Stimulated activated CD4-positive, alpha-beta T cell treated with anti-CD3 and anti-CD28 coated beads, TNF-alpha, amount 100 ng/mL, for 4 hours (primary cell): ENCODE measurements at regions not wholly inside any gene's neighbourhood (a gene's known extent, or its start where the extent isn't known, plus 50 kb on each side); places are given as distances from the start of the nearest gene placed in this dataset.
A peak's percentile ranks its signal among the peaks of the same experiment; 100 is the strongest.
"Not testable (repeated sequence)": the region's sequence is repeated elsewhere in the genome, so short reads cannot be mapped to it uniquely, and the experiment has no call there.

Experiments
- DNase-seq, 3 experiments: peaks; one replicate each; pipeline ENCODE4 v3.0.0-alpha.2; 2020; ENCODE audit warnings: low read depth in 3 of 3

DNA sequence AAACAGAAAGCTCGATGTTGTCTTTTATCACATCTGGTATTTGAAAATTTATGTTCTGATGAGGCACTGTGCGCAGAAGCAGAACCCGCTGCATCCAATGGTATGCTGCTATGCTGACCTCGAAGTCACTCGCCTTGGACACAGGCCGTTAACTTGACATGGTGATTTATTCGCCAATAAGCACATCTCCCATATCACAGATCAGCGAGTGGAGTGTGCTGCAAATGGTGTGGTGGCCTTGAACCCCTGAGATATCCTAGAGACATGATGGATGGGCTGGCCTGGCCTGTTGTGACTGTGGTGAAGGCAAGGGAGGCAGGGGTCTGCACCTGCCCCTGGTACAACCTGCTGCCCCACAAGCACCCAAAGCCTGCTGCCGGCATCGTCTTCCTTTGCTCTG lies 175.4 kb upstream of the FRG1 start:
- no peak for DNase-seq

DNA sequence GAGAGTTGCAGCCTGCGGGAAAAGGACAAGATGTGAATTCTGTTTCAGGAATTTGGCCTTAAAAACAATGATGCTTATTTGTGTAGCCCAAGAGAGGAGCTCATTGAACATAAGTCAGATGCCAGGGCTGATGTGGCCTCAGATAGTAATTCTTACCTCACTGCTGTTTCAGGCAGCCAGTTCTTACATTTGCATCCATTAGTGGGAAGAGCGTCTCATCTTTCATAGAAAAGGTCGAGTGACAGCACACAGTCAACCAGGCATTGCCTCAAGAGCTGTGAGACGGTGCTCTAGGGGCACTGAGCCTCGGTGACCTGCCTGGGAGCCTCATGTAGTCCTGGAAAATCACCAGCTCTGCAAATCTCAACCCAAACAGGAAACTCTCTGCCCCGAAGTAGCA lies 174.9 kb upstream of the FRG1 start:
- DNase-seq: no peak

DNA sequence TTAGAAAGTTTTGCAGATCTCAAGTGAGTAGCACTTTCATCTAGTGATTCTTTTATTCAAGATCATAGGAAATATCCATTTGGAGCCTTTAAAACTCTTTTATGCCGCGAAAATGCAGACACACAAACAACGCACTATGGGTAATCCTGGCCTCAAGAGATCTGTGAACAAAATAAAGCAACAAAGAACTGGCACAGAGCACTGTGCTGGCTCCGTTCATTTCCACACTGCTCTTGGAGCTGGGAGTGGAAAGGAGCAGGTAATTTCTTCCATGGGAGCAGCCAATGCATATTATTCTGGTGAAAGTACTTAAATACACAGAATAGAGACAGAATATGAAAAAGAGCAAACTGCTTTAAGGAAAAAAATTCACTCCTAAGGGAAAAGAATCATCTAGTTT lies 172.7 kb upstream of the FRG1 start:
- DNase-seq: no peak

DNA sequence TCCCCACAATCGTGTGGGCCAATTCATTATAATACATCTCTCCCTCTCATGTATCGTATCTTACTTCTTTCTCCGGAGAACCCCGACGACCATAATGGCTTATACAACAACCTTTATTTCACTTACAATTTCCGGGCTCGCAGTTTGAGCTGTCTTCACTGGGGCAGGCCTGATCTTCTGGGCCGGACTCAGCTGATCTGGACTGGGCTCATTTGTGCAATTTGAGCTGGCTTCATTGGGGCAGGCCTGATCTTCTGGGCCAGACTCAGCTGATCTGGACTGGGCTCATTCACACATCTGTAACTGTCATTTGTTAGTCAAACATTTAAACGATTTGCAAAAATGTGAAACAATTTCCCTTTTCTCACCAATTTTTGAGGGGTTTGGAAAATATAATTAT lies 171.5 kb upstream of the FRG1 start:
- no peak for DNase-seq

DNA sequence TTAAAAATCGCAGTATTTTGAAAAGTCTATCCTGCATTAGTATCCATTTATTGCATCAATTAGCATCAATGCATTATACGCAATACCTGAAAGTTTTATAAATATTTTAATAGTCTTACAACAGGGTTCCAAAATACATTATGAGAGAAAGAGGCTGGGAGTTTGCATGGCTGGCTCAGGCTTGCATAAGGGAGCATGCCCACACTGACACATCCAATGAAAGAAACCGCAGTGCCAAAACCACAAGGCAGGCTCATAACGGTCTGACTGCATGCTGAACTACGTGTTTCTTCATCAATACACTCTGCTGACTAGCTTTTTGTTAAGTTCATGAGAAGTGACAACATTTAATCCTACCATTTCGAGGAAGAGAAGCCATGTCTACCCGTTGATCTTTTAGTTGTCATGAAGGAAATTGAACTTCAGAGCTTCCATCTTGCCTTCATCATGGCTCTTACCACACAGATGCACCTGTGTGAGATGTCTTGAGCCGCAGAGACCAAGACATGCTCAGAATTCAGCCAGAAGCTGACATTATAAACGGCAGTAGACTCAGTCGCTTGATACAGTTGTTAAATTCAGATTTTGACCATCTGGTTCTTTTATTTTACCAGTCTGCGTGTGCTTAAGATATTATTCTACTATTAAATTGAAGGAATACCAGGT lies 168.8 kb upstream of the FRG1 start:
- no peak for DNase-seq

DNA sequence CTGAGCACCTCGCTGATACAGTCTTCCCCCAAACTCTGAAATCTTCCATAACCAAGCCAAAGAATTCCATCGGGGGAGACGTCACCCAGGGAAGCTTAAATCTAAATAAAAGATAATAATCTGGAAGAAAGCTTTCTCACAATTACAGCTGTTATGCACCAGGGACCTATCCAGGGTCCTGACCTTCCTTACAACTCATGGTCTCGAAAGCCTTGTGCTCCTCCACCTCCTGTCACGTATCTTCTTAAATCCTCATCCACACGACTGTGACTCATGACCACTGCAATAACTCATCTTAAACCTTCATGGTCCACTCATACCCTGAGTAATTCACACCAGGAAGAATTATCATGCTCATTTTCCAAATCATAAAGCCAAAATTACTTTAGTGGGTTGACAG lies 166.8 kb upstream of the FRG1 start:
- DNase-seq: no peak

DNA sequence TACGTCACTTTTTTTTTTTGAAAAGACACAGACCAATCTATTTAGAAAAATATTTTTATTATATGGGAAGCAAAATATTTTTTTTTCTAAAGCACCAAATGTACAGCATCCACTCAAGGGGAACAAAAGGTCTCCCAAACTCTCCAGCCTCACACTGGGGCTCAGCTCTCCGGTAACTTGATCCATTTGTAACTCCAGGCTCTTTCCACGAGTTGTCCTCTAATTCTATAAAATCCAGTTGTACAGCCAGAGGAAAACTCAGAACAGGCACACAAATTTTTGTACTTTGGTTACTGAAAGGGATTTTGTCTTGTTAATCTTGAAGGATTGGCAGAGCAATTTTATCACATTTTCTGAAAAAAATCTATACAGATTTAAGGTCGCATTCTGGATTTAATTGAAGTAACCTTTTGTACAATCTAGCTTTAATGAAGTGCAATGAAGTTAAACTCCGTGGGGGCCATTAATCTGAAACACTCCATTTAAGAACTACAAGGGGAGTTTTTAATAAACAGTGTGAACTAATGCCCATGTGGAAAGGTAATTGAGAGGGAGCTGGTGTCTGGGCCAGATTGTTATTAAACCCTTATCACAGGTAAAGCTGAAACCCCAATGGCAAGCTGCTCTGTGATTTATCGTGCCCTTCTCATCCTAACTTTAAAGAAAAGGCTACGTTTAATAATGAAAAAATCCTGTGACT lies 161.2 kb upstream of the FRG1 start:
- DNase-seq: no peak

DNA sequence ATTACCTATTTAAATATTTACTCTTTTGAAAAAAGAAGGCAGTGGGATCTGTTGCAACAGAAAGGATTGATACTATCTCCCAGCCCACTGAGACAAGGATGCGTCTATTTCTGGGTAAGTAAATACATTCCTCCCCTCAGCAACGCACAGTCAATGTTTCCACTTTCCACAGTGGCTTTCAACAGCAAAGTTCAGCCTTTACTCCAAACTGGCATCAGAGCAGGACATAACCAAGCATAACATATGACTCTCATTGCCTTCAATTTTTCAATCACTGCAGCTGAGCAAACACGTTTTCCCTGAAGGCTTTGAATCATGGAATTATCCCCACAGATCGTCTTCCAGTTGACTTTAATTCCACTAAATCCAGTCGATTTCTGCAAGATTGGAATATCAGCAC lies 160.3 kb upstream of the FRG1 start:
- no peak for DNase-seq

DNA sequence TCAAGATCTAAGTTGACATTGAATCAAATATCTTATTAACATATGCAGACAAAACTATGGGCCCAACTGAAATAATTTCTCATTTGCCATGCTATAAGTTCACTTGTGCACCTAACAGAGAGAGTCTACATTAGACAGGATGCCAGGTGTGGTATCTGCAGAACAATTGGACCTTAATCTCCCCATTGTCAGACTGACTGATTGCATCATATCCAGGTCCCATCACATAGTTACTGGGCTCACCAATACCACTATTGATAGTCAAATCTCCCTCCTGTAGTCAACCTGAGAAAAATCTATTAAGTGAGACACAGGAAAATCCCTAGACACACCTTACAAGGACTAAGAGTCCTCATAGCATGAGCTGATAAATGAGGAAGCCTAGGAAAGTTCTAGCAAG lies 156.0 kb upstream of the FRG1 start:
- no peak for DNase-seq

DNA sequence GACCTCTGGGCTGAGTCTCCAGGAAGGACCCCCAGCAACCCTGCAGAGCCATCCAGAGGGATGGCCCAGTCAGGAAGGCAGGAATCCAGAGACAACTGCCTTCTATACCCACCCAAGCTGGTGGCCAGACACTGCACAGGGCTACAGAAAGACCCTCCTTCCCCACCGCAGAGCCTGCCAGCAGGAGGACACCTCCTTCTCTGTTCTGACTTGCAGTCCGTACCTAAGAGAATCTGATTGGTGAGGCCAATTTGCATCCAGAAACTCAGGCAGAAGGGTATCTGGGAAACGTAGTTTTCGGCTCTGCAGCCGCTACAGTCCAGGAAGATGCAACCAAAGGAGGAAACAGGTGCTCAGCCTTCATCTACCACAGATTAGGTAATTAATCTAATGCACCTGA lies 155.4 kb upstream of the FRG1 start:
- no peak for DNase-seq

DNA sequence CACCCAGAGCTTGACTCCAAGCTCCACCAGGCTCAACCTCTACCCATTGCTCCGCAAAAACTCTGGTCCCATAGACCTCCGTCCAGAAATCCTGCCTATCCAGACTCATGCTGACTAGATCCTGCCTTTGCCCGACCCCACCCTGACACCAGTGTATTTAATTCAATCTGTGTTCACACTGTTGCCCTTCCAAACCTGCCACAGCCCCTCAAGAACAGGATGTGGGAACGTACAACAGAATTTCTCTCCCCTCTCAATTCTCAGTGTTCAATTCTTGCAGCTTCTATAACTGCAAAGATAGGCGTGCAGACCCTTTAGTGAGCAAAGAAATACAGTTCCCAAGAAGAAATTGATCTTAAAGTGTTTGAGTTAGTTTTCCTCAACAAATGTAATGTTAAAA lies 154.2 kb upstream of the FRG1 start:
- DNase-seq: no peak

DNA sequence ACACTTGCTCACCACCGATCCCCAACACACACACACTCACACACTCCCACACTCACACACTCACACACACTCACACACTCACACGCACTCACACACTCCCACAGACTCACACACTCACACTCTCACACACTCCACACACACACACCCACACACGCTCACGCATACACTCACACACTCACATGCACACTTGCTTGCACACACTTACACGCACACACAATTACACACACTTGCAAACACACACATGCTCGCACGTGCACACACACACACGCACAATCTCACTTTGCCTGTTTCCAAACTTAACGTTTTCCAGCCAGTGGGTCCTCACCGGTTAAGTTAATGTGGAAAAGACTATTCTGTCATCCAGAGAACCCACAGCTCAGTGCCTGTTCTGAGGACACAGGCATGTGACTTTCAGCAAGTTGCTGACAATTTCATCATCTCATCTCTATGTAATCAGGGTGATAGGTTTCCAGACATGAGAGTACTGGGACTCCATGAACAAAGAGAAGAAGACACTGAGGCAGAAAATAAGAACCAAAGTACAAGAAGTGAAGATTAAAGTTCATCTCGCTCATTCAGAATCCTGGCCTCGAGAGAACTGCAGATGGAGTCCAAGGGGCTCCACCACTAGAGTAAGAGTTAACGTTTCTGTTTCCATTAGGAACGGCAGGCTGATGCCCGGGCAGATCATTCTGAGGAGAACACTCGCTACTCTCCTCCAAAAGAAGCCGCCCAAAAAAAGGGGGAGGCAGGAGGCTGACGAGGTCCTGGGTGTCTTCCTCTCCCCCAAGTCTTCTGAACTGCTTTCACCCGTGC lies 153.2 kb upstream of the FRG1 start:
- DNase-seq: no peak

DNA sequence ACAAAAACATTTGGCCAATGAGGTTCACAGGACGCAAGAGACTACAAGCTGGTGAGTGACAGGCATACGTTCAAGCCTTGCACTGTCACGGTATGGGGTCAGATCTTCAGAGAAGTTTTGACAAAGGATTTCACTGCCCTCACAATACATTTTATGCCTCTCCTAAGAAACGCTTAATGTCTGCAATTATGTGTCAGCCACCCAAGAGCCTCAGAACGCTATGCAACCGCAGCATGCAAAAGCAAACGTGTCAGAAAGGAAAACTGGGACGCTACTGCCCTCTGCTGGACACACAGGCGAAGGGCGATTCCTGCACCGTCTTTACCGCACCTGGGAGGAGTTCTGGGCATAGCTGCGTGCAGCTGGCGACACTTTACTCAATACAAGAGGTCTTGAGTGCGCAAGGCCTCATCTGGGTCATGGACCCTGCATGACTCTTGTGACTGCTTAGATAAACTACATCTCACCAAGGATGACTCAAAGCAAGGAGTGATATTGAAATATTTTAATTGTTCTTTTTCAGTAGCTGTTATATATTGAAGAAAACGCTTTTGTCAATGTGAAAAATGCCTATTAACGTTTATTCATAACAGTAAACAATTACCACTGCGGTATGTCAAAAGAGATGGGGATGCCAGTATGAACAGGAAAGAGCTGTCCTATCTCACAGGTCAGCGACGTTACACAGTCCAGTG lies 147.6 kb upstream of the FRG1 start:
- DNase-seq: peak; percentile 3 to 33 (median 7)

DNA sequence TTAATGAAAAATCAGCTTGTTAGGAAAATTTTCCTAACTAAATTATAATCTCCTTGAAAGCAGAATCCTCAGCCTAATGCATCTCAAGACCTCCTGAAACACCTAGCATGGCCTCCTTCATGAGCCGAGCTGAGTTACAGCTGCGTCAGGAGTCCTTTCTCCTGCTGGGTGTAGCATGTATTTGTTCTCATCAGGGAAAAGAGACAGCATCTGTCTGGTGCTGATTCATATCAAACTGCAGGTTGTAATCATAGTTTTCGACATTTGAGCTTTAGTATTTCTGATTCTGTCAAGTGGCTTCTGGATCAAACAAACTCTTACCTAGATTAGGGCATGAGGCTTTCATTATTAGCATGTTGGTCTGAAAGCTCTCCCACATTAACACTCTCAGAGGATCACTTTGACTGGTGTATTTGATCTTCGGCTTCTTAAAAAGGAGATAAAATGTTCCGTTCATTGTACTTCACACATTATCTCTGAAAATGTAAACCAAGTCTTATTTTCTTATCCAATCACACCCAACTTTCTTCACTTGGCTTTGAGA lies 140.1 kb upstream of the FRG1 start:
- no peak for DNase-seq

DNA sequence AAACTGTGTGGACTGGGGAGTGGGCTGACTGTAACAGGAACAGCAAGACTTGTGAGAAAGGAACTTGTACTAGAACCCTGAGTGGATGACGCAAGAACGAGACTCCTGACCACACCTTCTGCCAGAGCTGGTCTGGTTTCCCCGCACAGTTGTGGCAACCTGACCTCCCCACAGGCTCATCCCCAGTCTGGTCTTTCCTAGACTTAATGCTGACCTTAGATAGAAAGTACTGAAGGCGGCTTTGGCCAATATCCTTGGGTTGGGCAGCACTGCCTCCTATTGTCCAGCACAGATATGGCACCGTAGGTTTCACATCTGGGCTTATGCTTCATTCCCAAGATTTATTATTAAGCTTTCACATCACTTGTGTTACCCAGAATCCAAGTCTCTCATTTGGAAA lies 137.8 kb upstream of the FRG1 start:
- no peak for DNase-seq

DNA sequence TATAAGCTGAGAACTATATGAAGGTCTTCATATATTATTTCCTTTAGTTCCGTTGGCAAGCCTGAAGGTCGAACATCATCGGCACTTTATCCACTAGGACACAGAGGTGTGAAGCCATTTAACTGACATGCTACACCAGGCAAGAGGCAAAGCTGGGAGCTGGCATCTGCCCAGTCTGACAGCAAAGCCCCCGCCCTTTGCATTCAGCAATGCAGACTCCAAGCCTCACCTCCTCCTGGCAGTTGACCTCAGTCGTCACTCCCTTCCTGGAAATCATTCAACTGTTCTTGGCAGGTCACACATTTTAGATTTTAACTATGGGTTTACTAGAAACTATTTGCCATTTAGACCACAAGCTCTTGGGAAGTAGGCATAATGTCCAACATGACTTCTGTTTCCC lies 135.8 kb upstream of the FRG1 start:
- no peak for DNase-seq

DNA sequence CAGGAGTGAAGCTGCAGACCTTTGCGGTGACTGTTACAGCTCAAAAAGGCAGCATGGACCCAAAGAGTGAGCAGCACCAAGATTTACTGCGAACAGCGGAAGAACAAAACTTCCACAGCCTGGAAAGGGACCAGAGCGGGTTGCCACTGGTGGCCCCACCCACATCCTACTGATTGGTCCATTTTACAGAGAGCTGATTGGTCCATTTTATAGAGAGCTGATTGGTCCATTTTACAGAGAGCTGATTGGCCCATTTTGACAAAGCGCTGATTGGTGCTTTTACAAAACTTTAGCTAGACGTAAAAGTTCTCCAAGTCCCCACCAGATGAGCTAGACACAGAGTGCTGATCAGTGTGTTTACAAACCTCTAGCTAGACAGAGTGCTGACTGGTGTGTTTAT lies 134.2 kb upstream of the FRG1 start:
- no peak for DNase-seq

DNA sequence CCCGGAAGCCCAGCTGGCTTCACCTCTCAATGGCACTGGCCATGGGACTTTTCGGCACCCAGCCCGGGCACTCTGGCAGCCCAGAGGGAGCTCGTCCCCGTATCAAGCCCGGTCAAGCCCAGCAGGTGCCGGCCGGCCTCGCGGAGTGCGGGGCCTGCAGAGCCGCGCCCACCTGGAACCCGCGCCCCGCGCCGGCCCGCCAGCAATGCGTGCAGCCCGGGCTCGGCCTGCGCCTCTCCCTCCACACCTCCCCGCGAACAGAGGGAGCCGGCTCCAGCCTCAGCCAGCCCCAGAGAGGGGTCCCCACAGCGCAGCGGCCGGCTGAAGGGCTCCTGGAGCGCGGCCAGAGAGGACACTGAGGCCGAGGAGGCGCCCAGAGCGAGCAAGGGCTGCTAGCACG lies 133.6 kb upstream of the FRG1 start:
- no peak for DNase-seq

DNA sequence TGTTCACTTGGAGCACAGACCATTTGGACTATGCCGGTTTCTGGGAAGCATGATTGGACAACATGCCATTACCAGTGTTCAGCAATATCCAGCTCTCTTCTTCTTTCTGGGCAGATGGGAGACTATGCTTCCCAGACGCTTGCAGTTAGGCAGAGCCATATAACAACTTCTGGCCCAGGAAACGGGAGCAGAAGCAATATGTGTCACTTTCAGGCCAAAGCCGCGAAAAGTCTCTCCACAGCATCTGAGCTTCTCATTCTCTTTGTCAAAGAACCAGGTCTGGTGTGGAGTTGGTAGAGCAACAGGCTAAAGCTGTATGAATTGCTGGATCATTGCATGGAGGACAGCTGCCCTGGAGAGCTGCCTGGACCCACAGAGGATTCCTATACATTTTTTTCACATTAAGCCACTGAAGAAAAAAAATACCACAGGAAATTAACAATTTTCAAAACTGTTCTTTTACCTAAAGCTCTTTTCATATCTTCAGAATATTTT lies 131.4 kb upstream of the FRG1 start:
- no peak for DNase-seq

DNA sequence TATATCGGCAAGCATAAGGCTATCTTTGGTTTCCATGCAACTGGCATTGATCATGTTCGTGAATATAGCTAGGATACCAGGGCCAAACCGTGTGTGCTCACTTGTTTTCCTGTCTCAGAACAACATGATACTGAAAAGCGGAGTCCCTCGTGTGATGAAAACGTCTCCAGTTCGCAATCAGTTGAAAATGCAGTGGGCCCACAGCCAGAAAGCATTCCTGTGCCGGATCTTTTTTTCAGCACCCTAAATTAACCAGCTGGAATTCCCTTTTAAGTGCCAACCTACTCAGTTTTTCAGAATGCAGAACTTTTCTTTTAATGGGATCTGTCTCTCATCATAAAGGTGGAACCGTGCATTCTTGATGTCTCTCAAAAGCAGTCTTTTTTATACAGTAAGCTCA lies 130.8 kb upstream of the FRG1 start:
- no peak for DNase-seq

DNA sequence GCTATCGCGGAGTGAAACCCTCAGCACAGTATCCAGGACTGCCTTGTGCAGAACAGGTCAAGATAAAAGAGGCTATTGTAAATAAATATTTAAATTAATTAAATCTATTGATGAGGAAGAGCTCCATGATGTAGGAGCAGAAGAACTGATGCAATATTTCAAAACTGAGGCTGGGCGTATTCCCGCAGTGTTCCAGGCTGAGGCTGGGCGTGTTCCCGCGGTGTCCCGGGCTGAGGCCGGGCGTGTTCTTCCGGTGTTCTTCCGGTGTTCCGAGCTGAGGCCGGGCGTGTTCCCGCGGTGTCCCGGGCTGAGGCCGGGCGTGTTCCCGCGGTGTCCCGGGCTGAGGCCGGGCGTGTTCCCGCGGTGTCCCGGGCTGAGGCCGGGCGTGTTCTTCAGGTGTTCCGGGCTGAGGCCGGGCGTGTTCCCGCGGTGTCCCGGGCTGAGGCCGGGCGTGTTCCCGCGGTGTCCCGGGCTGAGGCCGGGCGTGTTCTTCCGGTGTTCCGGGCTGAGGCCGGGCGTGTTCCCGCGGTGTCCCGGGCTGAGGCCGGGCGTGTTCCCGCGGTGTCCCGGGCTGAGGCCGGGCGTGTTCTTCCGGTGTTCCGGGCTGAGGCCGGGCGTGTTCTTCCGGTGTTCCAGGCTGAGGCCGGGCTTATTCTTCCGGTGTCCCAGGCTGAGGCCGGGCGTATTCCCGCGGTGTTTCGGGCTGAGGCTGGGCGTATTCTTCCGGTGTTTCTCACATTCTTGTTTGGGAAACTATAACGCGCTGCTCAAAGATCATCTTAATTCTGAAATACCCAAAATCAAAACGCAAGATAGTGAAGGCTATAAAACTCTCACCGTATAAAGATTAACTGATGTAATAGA lies 130.1 kb upstream of the FRG1 start:
- not testable (repeated sequence) for DNase-seq
